HL-60 (cell line): ENCODE measurements at regions not wholly inside any gene's neighbourhood (a gene's known extent, or its start where the extent isn't known, plus 50 kb on each side); places are given as distances from the start of the nearest gene placed in this dataset.
A peak's percentile ranks its signal among the peaks of the same experiment; 100 is the strongest.

Experiments
- DNase-seq, 2 experiments: peaks; one replicate each; pipeline ENCODE4 v3.0.0-alpha.2; 2010 to 2020; ENCODE audit warnings: low read depth in 1 of 2, low spot score in 1 of 2
- H3K27ac ChIP-seq: fragments of 250-450 bp; sonication (Bioruptor Pico); replicated peaks from 2 replicates; pipeline ENCODE4 v1.5.1; 2020; ENCODE audit warnings: mild to moderate bottlenecking, moderate library complexity
- H3K27me3 ChIP-seq: fragments of 250-450 bp; sonication (Bioruptor Pico); 2 replicates; pipeline ENCODE4 v1.5.1; 2021; ENCODE audit warnings: mild to moderate bottlenecking, moderate library complexity; ENCODE audit not compliant: insufficient read depth, poor library complexity, severe bottlenecking
- H3K4me3 ChIP-seq: replicated peaks from 2 replicates; pipeline ENCODE4 v1.5.1; 2011; ENCODE audit warnings: mild to moderate bottlenecking, control low read depth, low read length; ENCODE audit not compliant: insufficient read depth
- CTCF ChIP-seq: IDR thresholded peaks from one replicate; pipeline ENCODE4 v1.5.1; 2011; ENCODE audit warnings: low read length, control low read depth, inconsistent platforms; ENCODE audit not compliant: insufficient read depth
- GABPA ChIP-seq: IDR thresholded peaks from 2 replicates; pipeline ENCODE4 v1.6.1; 2012; ENCODE audit warnings: low read depth
- POLR2AphosphoS5 ChIP-seq: IDR thresholded peaks from 2 replicates; pipeline ENCODE4 v1.6.1; 2012; ENCODE audit warnings: low read depth
- REST ChIP-seq: IDR thresholded peaks from 2 replicates; pipeline ENCODE4 v1.6.1; 2012; ENCODE audit warnings: low read depth; ENCODE audit not compliant: insufficient replicate concordance
- SPI1 ChIP-seq: IDR thresholded peaks from 2 replicates; pipeline ENCODE4 v1.6.1; 2012; ENCODE audit warnings: low read depth, mild to moderate bottlenecking, borderline replicate concordance

GRCh38 chr4:146059865-146060264 is 115.7 kb upstream of the LSM6 start:
- DNase-seq, result peak in 1 of 2 experiments; percentile 39
- peak overlapping the region; percentile 13; the same call in 1 of the 2 replicates for H3K27ac ChIP-seq

GRCh38 chr4:146059151-146059550 is 116.4 kb upstream of the LSM6 start:
- Histone ChIP-seq H3K4me3 (no peak overlapping the region), H3K27ac (peak overlapping the region; percentile 13; the same call in 1 of the 2 replicates), H3K27me3 (no peaks in the 10 kb centered on the region)
- TF ChIP-seq SPI1 (peak; percentile 86; the same call in 1 of the 2 replicates), CTCF (no peak), REST (no peak), POLR2AphosphoS5 (no peak), GABPA (no peak)
- peak; percentile 29 to 56 for DNase-seq

More at GRCh38 chr4:146059865-146060264, 115.7 kb upstream of the LSM6 start:
- TF ChIP-seq SPI1, result peak; percentile 50; the same call in 1 of the 2 replicates
- no peak for TF ChIP-seq CTCF
- Histone ChIP-seq H3K4me3 (no peak overlapping the region), H3K27me3 (no peaks in the 10 kb centered on the region)

GRCh38 chr4:146058531-146058930 is 117.0 kb upstream of the LSM6 start:
- H3K4me3 ChIP-seq, result no peak overlapping the region
- no peak overlapping the region for H3K27ac ChIP-seq
- no peak for DNase-seq
- no peaks in the 10 kb centered on the region for H3K27me3 ChIP-seq
- TF ChIP-seq REST (no peak), GABPA (no peak), CTCF (no peak), POLR2AphosphoS5 (no peak), SPI1 (no peak)

GRCh38 chr4:146054676-146055075 is 116.1 kb upstream of the ZNF827 start:
- no peak for DNase-seq
- TF ChIP-seq GABPA (no peak), SPI1 (no peak), CTCF (no peak)
- Histone ChIP-seq H3K27me3 (no peaks in the 10 kb centered on the region), H3K27ac (no peak overlapping the region), H3K4me3 (no peak overlapping the region)
